Immature natural killer cell (primary cell): ENCODE measurements at regions not wholly inside any gene's neighbourhood (a gene's known extent, or its start where the extent isn't known, plus 50 kb on each side); places are given as distances from the start of the nearest gene placed in this dataset.

Experiments used
- DNase-seq, 3 donors: peaks; one replicate each; pipeline ENCODE4 v3.0.0; 2022; ENCODE audit warnings: mixed read lengths in 1 of 3
- H3K27ac Mint-ChIP-seq, 6 donors: one replicate each; pipeline ENCODE4 v1.8.0; 2020; ENCODE audit warnings: mixed read lengths in 6 of 6, mild to moderate bottlenecking in 5 of 6, inconsistent platforms in 4 of 6, moderate library complexity in 3 of 6
- H3K27me3 Mint-ChIP-seq, 3 donors: one replicate each; pipeline ENCODE4 v1.8.0; 2020 to 2021; ENCODE audit warnings: low read depth in 3 of 3, mild to moderate bottlenecking in 3 of 3, mixed read lengths in 3 of 3, moderate library complexity in 3 of 3, inconsistent platforms in 1 of 3
- H3K36me3 Mint-ChIP-seq, 3 donors: one replicate each; pipeline ENCODE4 v1.8.0; 2020; ENCODE audit warnings: mixed read lengths in 3 of 3, inconsistent platforms in 2 of 3, mild to moderate bottlenecking in 2 of 3
- H3K4me1 Mint-ChIP-seq, 2 donors: one replicate each; pipeline ENCODE4 v1.8.0; 2020; ENCODE audit warnings: inconsistent platforms in 2 of 2, mild to moderate bottlenecking in 2 of 2, mixed read lengths in 2 of 2, moderate library complexity in 1 of 2
- H3K4me3 Mint-ChIP-seq, 5 donors: one replicate each; pipeline ENCODE4 v1.8.0; 2020; ENCODE audit warnings: mild to moderate bottlenecking in 5 of 5, mixed read lengths in 5 of 5, inconsistent platforms in 3 of 5, moderate library complexity in 3 of 5
- H3K9me3 Mint-ChIP-seq, 6 donors: one replicate each; pipeline ENCODE4 v1.8.0; 2020; ENCODE audit warnings: mild to moderate bottlenecking in 6 of 6, mixed read lengths in 6 of 6, inconsistent platforms in 4 of 6, moderate library complexity in 3 of 6

- H3K36me3 Mint-ChIP-seq = no peaks in the 10 kb centered on the region
- no peaks in the 10 kb centered on the region for H3K9me3 Mint-ChIP-seq
- DNase-seq = no peak
- H3K27me3 Mint-ChIP-seq = peaks cover 0 to 2% (median 2%) of the 10 kb centered on the region in 3 donors
- no peak overlapping the region for H3K27ac Mint-ChIP-seq
- H3K4me1 Mint-ChIP-seq = no peaks in the 10 kb centered on the region
- no peak overlapping the region for H3K4me3 Mint-ChIP-seq
Measured at GRCh38 chr11:122336706-122337105, 220.7 kb upstream of the BLID start.

- Mint-ChIP-seq H3K4me3 (no peak overlapping the region), H3K9me3 (no peaks in the 10 kb centered on the region), H3K27me3 (peaks cover 2% of the 10 kb centered on the region in 3 donors), H3K36me3 (no peaks in the 10 kb centered on the region), H3K27ac (no peak overlapping the region), H3K4me1 (no peaks in the 10 kb centered on the region)
- DNase-seq = no peak
Measured at GRCh38 chr11:122334546-122335339, 218.7 kb upstream of the BLID start.

- no peak for DNase-seq
- Mint-ChIP-seq H3K27me3 (peaks cover 2% of the 10 kb centered on the region in 3 donors), H3K27ac (no peak overlapping the region), H3K4me3 (no peak overlapping the region), H3K36me3 (no peaks in the 10 kb centered on the region), H3K4me1 (no peaks in the 10 kb centered on the region), H3K9me3 (no peaks in the 10 kb centered on the region)
Measured at GRCh38 chr11:122333467-122333866, 217.5 kb upstream of the BLID start.

GRCh38 chr11:122331079-122331478 lies 215.1 kb upstream of the BLID start:
- H3K4me3 Mint-ChIP-seq = no peak overlapping the region
- no peak overlapping the region for H3K27ac Mint-ChIP-seq
- H3K27me3 Mint-ChIP-seq = peaks cover 2% of the 10 kb centered on the region in 3 donors
- no peaks in the 10 kb centered on the region for H3K36me3 Mint-ChIP-seq
- no peaks in the 10 kb centered on the region for H3K4me1 Mint-ChIP-seq
- DNase-seq = no peak
- no peaks in the 10 kb centered on the region for H3K9me3 Mint-ChIP-seq

GRCh38 chr11:122330279-122330965 lies 214.4 kb upstream of the BLID start:
- Mint-ChIP-seq H3K9me3 (no peaks in the 10 kb centered on the region), H3K4me1 (no peaks in the 10 kb centered on the region), H3K27ac (no peak overlapping the region), H3K36me3 (no peaks in the 10 kb centered on the region), H3K4me3 (no peak overlapping the region), H3K27me3 (peaks cover 2% of the 10 kb centered on the region in 3 donors)
- DNase-seq = no peak

- DNase-seq = no peak
- Mint-ChIP-seq H3K27ac (no peak overlapping the region), H3K36me3 (no peaks in the 10 kb centered on the region), H3K4me3 (no peak overlapping the region), H3K4me1 (no peaks in the 10 kb centered on the region), H3K27me3 (peaks cover 0 to 2% (median 2%) of the 10 kb centered on the region in 3 donors), H3K9me3 (no peaks in the 10 kb centered on the region)
Measured at GRCh38 chr11:122327528-122327927, 211.5 kb upstream of the BLID start.

- Mint-ChIP-seq H3K27me3 (peaks cover 0 to 4% (median 4%) of the 10 kb centered on the region in 3 donors), H3K9me3 (no peaks in the 10 kb centered on the region), H3K27ac (no peak overlapping the region), H3K36me3 (no peaks in the 10 kb centered on the region), H3K4me1 (no peaks in the 10 kb centered on the region), H3K4me3 (no peak overlapping the region)
- DNase-seq = no peak
Measured at GRCh38 chr11:122323754-122324421, 207.9 kb upstream of the BLID start.

- Mint-ChIP-seq H3K36me3 (no peaks in the 10 kb centered on the region), H3K27ac (no peak overlapping the region)
Measured at GRCh38 chr11:122322329-122322728, 206.3 kb upstream of the BLID start.

GRCh38 chr11:122320671-122321070 lies 204.7 kb upstream of the BLID start:
- Mint-ChIP-seq H3K27ac (no peak overlapping the region), H3K4me1 (no peaks in the 10 kb centered on the region), H3K9me3 (no peaks in the 10 kb centered on the region), H3K27me3 (peaks cover 0 to 11% (median 4%) of the 10 kb centered on the region in 3 donors), H3K36me3 (no peaks in the 10 kb centered on the region), H3K4me3 (no peak overlapping the region)
- DNase-seq = no peak

More at GRCh38 chr11:122322329-122322728, 206.3 kb upstream of the BLID start:
- Mint-ChIP-seq H3K9me3 (no peaks in the 10 kb centered on the region), H3K4me3 (no peak overlapping the region), H3K27me3 (peaks cover 0 to 4% (median 4%) of the 10 kb centered on the region in 3 donors), H3K4me1 (no peaks in the 10 kb centered on the region)
- DNase-seq = no peak

- no peaks in the 10 kb centered on the region for H3K9me3 Mint-ChIP-seq
- DNase-seq = no peak
- H3K4me1 Mint-ChIP-seq = no peaks in the 10 kb centered on the region
- no peak overlapping the region for H3K27ac Mint-ChIP-seq
- no peaks in the 10 kb centered on the region for H3K36me3 Mint-ChIP-seq
- H3K4me3 Mint-ChIP-seq = no peak overlapping the region
- H3K27me3 Mint-ChIP-seq = peaks cover 0 to 13% (median 4%) of the 10 kb centered on the region in 3 donors
Measured at GRCh38 chr11:122319691-122320620, 203.9 kb upstream of the BLID start.

GRCh38 chr11:122319085-122319484 lies 203.1 kb upstream of the BLID start:
- Mint-ChIP-seq H3K36me3 (no peaks in the 10 kb centered on the region), H3K4me3 (no peak overlapping the region), H3K27ac (no peak overlapping the region), H3K4me1 (no peaks in the 10 kb centered on the region), H3K9me3 (no peaks in the 10 kb centered on the region), H3K27me3 (peaks cover 0 to 13% (median 4%) of the 10 kb centered on the region in 3 donors)
- DNase-seq = no peak

GRCh38 chr11:122317305-122317704 lies 201.3 kb upstream of the BLID start:
- H3K27me3 Mint-ChIP-seq = peaks cover 0 to 13% (median 3%) of the 10 kb centered on the region in 3 donors
- no peaks in the 10 kb centered on the region for H3K36me3 Mint-ChIP-seq
- H3K27ac Mint-ChIP-seq = no peak overlapping the region
- no peak for DNase-seq
- H3K9me3 Mint-ChIP-seq = no peaks in the 10 kb centered on the region
- no peaks in the 10 kb centered on the region for H3K4me1 Mint-ChIP-seq
- no peak overlapping the region for H3K4me3 Mint-ChIP-seq

GRCh38 chr11:122313581-122313980 lies 197.6 kb upstream of the BLID start:
- no peak overlapping the region for H3K27ac Mint-ChIP-seq
- H3K27me3 Mint-ChIP-seq = peaks cover 0 to 14% (median 3%) of the 10 kb centered on the region in 3 donors
- no peak overlapping the region for H3K4me3 Mint-ChIP-seq
- H3K4me1 Mint-ChIP-seq = no peaks in the 10 kb centered on the region
- DNase-seq = no peak
- no peaks in the 10 kb centered on the region for H3K36me3 Mint-ChIP-seq
- H3K9me3 Mint-ChIP-seq = no peaks in the 10 kb centered on the region
